ENCODE measurements at regions not wholly inside any gene's neighbourhood (a gene's known extent, or its start where the extent isn't known, plus 50 kb on each side); places are given as distances from the start of the nearest gene placed in this dataset.
"Not testable (repeated sequence)": the region's sequence is repeated elsewhere in the genome, so short reads cannot be mapped to it uniquely, and the experiment has no call there.

GRCh38 chr3:177792311-177793030, 595.2 kb upstream of the TBL1XR1 start:
- in situ Hi-C loops (cut with HindIII; ENCODE audit: low sequenced_read_pairs): loop anchor here (25.0 kb wide), 1 partner anchor 305 kb away; no protein-coding TSS in a partner anchor

GRCh38 chr3:177793451-177793850, 596.2 kb upstream of the TBL1XR1 start:
- in situ Hi-C loops (cut with HindIII; ENCODE audit: low sequenced_read_pairs): loop anchor here (25.0 kb wide), 1 partner anchor 306 kb away; no protein-coding TSS in a partner anchor

DNA sequence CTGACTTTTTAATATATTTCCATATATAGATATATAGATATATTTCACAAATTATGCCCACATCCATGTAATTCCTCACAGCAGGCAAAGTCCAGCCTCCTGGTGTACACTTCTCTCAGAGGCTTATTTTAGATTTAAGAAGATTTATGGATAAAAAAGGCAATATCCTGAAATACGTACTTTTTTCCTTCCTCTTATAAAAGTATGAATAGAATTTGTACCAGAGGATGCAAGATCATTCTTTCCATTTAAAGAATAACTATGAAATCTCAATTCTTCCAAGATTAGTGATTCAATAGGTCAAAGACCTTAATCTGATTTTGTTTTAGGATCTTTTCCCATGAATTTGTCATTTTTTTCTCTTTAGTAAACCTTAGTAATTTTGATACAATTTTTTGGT, 597.9 kb upstream of the TBL1XR1 start:
- in situ Hi-C loops (cut with HindIII; ENCODE audit: low sequenced_read_pairs): loop anchor here (25.0 kb wide), 1 partner anchor 308 kb away; no protein-coding TSS in a partner anchor

GRCh38 chr3:177795859-177796258, 598.6 kb upstream of the TBL1XR1 start:
- in situ Hi-C loops (cut with HindIII; ENCODE audit: low sequenced_read_pairs): loop anchor here (25.0 kb wide), 1 partner anchor 309 kb away; no protein-coding TSS in a partner anchor

DNA sequence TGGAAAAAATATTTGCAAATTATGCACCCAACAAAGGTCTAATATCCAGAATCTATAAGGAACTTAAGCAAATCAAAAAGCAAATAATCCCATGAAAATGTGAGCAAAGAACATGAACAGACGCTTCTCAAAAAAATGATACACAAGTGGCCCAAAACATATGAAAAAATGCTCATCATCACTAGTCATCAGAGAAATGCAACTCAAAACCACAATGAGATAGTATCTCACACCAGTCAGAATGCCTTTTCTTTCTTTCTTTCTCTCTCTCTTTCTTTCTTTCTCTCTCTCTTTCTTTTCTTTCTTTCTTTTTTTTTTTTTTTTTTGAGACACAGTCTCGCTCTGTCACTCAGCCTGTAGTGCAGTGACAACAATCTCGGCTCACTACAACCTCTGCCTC, 602.9 kb upstream of the TBL1XR1 start:
- in situ Hi-C loops (cut with HindIII; ENCODE audit: low sequenced_read_pairs): not testable (repeated sequence)

- in situ Hi-C loops (cut with HindIII; ENCODE audit: low sequenced_read_pairs): no loop called here
These were observed 603.3 kb upstream of the TBL1XR1 start for GRCh38 chr3:177800561-177800960.

DNA sequence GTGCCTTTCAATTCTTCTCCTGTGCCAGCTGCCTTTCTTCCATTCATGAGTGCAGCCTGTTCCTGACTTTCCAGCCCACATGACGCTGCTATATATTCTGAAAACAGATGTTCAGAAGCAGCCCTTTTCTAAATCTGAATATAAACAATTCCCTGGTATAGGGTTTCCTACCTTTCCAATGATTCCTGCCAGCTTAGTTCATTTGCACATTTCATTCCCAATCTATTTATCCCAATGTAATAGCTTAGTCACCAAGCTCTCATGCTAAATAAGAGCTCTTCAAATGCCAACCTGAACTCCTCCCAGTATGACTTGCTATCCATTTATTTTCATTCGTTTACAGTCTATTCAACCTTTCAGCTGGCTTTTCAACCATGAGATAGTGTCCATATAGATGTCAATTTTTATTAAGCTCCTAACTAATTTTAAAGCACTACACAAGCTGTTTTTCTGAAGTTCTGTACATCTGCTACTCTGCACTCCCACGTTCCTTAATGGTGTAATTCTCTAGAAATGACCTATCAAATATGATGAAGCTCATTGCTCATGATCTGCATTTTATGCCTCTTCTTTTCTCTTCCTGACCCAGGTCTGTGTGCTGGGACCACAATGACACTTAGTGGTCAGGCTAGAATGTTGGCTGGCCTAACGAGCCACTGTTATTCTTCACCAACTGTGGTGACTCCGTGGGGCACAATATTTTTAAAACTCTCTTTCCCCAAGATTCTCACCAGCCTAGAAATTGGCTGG, 605.0 kb upstream of the TBL1XR1 start:
- in situ Hi-C loops (cut with HindIII; ENCODE audit: low sequenced_read_pairs): no loop called here

DNA sequence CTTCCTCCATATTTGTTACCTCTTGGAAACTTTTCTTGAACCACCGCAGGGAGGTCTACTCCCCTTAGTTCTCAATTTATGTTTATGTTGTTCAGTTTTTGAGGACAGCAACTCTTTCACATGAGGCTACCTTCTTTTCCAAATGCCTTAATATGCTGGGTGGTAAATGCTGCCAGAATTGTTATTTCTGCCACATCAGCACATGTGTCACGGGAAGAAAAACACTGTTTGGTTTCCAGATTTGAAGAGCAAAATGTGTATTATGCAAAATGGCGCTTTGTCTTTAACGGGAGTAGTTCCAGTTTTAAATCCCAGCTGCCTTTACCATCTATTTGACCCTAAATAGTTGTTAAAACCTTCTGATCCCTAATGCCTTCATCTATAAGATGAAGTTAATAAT, 606.2 kb upstream of the TBL1XR1 start:
- in situ Hi-C loops (cut with HindIII; ENCODE audit: low sequenced_read_pairs): no loop called here

DNA sequence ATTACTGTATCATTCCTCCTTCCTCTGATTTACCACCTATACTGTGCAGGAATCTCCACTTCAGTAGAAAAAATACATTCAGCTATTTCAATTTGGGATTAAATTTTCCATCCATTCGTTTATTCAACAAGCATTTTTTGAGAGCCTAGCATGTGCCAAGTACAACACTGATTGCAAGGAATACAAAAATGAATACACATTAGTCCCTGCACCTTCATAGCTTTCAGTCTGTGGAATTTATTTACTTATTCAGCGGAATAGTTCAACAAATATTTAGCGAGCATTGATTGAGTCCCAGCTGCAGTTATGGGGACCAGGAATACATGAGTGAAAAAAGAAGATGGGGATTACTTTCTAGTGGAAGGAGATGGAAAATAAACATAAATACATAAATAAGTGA, 606.8 kb upstream of the TBL1XR1 start:
- in situ Hi-C loops (cut with HindIII; ENCODE audit: low sequenced_read_pairs): no loop called here

GRCh38 chr3:177804646-177805045, 607.4 kb upstream of the TBL1XR1 start:
- in situ Hi-C loops (cut with HindIII; ENCODE audit: low sequenced_read_pairs): no loop called here

DNA sequence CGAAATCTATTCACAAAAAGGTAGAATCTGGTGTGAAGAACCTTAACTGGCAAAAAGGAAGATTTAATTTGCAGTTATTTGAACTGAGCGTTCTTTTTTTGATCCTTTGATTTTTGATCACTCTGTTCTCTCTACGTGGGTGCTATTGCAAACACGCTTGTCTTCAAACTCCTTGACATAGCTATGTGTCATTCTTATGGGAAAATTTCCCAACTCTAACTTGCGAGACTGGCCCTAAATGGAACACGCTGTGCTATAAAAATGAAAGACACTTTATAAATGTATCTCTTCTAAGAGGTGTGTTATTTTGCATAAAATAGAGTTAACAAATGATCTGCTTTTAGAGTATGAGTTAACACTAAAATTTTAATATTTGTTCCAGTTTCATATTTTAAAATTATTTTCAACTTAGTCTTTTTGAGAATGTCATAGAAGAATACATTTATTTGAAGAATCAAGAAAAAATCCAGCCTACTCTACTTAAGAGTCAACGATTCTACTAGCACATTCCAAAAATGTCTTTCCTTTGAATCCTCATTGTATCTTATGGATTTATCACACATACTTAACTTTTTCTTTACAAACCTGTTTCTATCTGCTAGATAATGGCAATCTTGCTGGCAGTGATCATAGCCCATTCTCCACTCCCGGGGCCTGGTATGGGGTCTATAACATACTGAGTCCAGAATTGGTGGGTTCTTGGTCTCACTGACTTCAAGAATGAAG, 610.0 kb upstream of the TBL1XR1 start:
- in situ Hi-C loops (cut with HindIII; ENCODE audit: low sequenced_read_pairs): no loop called here

DNA sequence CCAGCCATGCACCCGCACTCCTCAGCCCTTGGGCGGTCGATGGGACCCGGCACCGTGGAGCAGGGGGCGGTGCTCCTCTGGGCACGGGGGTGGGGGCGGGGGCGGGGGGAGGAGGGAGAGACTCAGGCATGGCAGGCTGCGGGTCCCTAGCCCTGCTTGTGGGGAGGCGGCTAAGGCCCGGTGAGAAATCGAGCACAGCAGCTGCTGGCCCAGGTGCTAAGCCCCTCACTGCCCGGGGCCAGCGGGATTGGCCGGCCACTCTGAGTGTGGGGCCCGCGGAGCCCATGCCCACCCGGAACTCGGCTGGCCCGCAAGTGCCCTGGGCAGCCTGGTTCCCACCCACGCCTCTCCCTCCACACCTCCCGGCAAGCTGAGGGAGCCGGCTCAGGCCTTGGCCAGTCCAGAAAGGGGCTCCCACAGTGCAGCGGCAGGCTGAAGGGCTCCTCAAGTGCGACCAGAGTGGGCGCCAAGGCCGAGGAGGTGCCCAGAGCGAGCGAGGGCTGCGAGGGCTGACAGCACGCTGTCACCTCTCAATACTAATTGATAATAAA, 611.7 kb upstream of the TBL1XR1 start:
- in situ Hi-C loops (cut with HindIII; ENCODE audit: low sequenced_read_pairs): not testable (repeated sequence)

- in situ Hi-C loops (cut with HindIII; ENCODE audit: low sequenced_read_pairs): no loop called here
These were observed 612.9 kb upstream of the TBL1XR1 start for GRCh38 chr3:177810162-177810623.

GRCh38 chr3:177811112-177811511, 613.8 kb upstream of the TBL1XR1 start:
- in situ Hi-C loops (cut with HindIII; ENCODE audit: low sequenced_read_pairs): no loop called here

GRCh38 chr3:177811835-177812234, 614.6 kb upstream of the TBL1XR1 start:
- in situ Hi-C loops (cut with HindIII; ENCODE audit: low sequenced_read_pairs): no loop called here

DNA sequence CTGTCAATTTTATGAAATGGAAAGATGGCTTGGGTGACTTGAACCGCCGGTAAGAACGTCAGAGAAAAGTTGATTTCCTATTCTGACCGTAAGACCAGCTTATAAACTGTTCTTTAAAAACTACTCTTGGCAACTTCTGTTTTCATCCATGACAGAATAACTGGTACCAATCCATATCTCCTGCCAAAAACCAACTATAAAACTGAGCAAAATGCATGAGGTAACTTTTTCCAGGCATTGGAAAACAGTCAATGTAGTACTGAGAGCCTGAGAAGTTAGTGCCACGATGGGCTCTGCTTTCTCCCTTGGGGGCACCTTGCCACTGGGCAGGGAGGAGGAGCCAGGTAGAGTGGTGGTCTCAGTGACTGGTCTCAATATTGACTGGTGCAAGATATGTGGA, 615.2 kb upstream of the TBL1XR1 start:
- in situ Hi-C loops (cut with HindIII; ENCODE audit: low sequenced_read_pairs): no loop called here

DNA sequence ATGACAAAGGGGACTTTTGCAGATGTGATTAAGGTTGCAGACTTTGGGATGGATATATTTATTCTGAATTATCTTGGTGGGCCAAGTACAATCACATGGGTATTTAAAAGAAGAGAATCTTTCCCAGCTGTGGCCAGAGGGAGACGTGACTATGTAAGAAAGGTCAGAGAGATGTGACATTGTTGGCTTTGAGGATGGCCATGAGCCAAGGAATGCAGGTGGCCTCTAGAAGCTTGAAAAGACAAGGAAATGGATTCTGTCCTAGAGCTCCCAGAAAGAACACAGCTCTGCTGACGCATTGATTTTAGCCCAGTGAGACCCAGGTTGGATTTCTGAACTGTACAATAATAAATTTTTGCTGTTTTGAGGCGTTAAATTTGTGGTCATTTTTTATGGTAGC, 616.0 kb upstream of the TBL1XR1 start:
- in situ Hi-C loops (cut with HindIII; ENCODE audit: low sequenced_read_pairs): no loop called here

GRCh38 chr3:177816667-177817208, 619.5 kb upstream of the TBL1XR1 start:
- in situ Hi-C loops (cut with HindIII; ENCODE audit: low sequenced_read_pairs): no loop called here

DNA sequence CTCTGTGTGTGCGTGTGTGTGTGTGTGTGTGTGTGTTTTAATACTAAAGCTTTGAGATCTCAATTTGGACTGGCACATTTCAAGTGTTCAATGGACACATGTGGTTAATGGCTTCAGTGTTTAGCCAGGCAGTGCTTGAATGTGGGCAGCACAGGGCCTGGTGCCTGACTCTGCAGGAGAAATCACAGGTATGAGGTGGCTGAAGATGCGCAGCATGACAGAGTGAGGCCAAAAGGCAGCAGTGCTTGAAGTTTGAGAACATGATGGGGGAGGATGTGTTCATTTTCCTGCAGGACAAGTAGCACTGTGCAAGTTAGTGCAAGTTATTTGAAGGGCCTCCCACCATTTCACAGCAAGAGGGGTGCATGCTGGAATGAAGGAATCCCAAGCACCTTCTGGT, 620.5 kb upstream of the TBL1XR1 start:
- in situ Hi-C loops (cut with HindIII; ENCODE audit: low sequenced_read_pairs): no loop called here

- in situ Hi-C loops (cut with HindIII; ENCODE audit: low sequenced_read_pairs): no loop called here
These were observed 621.5 kb upstream of the TBL1XR1 start for GRCh38 chr3:177818712-177819240.

Data from DLD1 (cell line).